ENCODE measurements at regions not wholly inside any gene's neighbourhood (a gene's known extent, or its start where the extent isn't known, plus 50 kb on each side); places are given as distances from the start of the nearest gene placed in this dataset.

DNA sequence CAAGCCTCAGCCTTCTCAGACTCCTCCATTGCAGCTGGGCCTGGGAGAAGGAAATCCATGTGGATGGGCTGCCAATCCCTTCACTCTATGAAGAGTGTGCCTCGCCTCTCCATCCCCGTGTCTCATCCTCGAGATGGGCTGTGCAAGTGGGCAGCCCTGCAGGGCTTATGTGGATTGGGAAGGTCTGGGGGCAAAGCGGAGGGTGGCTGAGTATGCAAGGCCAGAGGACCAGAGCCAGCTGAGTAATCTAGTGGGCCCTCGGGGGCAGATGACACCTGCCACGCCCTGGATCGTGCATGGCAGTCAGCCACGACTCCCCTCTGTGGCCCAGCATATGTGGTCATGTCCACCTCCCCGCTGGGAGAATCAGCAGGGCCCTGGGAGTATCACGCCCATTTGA, 78.9 kb downstream of the IRX5 start:
- H3K4me1 ChIP-seq = no peaks in the 10 kb centered on the region
- no peaks in the 10 kb centered on the region for H3K27me3 ChIP-seq
- TF ChIP-seq POLR2A (IDR thresholded peaks at IDR 0.05) = no peak
- TF ChIP-seq, protein P1, sequence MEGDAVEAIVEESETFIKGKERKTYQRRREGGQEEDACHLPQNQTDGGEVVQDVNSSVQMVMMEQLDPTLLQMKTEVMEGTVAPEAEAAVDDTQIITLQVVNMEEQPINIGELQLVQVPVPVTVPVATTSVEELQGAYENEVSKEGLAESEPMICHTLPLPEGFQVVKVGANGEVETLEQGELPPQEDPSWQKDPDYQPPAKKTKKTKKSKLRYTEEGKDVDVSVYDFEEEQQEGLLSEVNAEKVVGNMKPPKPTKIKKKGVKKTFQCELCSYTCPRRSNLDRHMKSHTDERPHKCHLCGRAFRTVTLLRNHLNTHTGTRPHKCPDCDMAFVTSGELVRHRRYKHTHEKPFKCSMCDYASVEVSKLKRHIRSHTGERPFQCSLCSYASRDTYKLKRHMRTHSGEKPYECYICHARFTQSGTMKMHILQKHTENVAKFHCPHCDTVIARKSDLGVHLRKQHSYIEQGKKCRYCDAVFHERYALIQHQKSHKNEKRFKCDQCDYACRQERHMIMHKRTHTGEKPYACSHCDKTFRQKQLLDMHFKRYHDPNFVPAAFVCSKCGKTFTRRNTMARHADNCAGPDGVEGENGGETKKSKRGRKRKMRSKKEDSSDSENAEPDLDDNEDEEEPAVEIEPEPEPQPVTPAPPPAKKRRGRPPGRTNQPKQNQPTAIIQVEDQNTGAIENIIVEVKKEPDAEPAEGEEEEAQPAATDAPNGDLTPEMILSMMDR (IDR thresholded peaks at IDR 0.05) = no peak
- H3K4me3 ChIP-seq = no peak overlapping the region
- H3K9me3 ChIP-seq = no peaks in the 10 kb centered on the region
- DNase-seq = no peak
- H3K27ac ChIP-seq = no peak overlapping the region
- H3K36me3 ChIP-seq = no peaks in the 10 kb centered on the region

DNA sequence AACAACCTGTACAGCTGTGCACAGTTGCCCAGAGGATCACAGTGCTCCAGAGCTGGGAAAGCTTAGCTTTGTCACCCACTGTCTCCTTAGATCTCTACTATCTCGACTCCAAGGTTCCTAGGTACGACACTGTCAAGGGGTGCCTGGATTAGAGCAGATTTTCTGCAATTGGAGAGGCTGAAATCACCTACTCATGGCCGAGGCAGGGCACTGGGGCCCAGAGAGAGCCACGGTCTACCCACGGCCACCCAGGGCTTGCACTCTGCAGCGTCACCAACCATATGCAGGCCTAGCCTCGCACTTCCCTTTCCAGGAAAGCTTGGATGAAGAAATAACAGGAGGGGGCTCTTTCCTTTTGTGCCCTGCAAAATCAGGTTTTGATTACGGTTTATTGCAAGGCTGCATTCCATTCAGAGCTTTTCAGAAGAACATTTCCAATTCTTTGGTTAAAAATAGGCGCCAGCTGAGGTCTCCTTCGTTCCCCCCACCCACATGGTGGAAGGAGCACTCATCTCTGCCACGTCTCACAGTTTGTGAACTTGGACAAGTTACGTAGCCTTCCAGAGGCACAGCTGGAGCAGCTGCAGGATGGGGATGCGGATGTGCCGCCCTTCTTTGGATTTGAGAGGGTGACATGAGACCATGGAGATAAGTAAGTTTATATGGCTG, 80.0 kb downstream of the IRX5 start:
- no peaks in the 10 kb centered on the region for H3K9me3 ChIP-seq
- no peaks in the 10 kb centered on the region for H3K36me3 ChIP-seq
- H3K27me3 ChIP-seq = no peaks in the 10 kb centered on the region
- no peaks in the 10 kb centered on the region for H3K4me1 ChIP-seq
- H3K4me3 ChIP-seq = no peak overlapping the region
- no peak for TF ChIP-seq POLR2A (IDR thresholded peaks at IDR 0.05)
- TF ChIP-seq, protein P1 (IDR thresholded peaks at IDR 0.05) = no peak
- H3K27ac ChIP-seq = no peak overlapping the region
- no peak for DNase-seq

DNA sequence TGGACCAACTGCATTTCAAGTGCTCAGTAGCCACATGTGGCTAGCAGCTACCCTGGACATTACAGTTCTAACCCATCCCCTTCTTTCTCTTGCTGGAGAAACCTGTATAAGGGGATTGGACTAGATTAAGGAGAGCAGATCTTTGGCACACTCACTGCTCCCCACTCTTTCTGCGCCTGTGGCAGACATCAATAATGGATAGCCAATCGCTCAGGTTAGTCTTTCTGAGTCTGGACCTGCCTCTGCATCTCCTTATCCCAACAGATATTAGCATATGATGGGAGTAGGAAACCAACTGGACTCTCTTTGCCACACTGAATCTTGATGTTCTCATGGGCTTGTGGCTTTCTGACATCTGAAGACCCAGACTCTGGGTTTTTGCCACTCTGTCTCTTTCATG, 81.7 kb downstream of the IRX5 start:
- H3K4me3 ChIP-seq = no peak overlapping the region
- TF ChIP-seq, protein P1 (IDR thresholded peaks at IDR 0.05) = no peak
- TF ChIP-seq POLR2A (IDR thresholded peaks at IDR 0.05) = no peak
- H3K36me3 ChIP-seq = no peaks in the 10 kb centered on the region
- DNase-seq = no peak
- no peaks in the 10 kb centered on the region for H3K9me3 ChIP-seq
- H3K27me3 ChIP-seq = no peaks in the 10 kb centered on the region
- H3K4me1 ChIP-seq = no peaks in the 10 kb centered on the region
- no peak overlapping the region for H3K27ac ChIP-seq

DNA sequence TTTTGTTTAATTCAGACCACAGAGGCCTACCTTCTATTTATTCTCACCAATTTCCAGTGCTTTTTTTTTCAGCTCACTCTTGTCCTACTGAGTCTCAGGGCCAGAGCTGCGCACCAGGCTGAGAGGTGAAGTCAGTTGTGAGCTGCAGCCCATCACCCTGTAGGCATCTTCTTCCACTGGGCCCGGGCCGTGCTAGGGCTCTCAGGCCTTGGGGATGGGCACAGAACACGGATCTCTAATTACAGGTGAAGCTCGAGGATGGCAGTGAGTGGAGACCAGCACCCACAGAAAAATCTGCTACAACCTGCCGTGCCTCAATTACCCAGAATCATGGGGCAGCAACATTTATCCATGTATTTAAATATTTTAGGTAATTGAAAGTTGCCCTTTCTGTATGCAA, 82.1 kb downstream of the IRX5 start:
- H3K27me3 ChIP-seq = no peaks in the 10 kb centered on the region
- no peak overlapping the region for H3K27ac ChIP-seq
- TF ChIP-seq POLR2A (IDR thresholded peaks at IDR 0.05) = no peak
- TF ChIP-seq, protein P1 (IDR thresholded peaks at IDR 0.05) = no peak
- H3K4me3 ChIP-seq = no peak overlapping the region
- no peaks in the 10 kb centered on the region for H3K36me3 ChIP-seq
- H3K9me3 ChIP-seq = no peaks in the 10 kb centered on the region
- no peak for DNase-seq
- H3K4me1 ChIP-seq = no peaks in the 10 kb centered on the region

DNA sequence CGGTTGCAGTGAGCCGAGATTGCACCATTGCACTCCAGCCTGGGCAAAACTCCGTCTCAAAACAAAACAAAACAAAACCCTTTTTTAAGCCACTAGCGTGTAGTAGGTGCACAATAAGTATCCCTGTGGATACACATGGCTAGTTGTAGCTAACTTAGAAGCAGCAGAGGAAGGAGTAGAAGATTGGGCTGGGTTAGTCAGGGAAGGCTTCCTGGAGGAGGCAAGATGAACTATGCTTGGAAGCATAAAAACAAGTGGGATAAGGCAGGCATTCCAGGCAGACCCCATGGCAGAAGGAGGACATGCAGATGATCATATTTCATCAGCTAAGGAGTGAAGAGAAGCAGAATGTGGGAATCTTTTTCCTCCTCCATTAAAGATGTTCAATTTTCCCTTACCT, 83.4 kb downstream of the IRX5 start:
- DNase-seq = no peak
- Histone ChIP-seq H3K4me1 (no peaks in the 10 kb centered on the region), H3K27me3 (no peaks in the 10 kb centered on the region), H3K36me3 (no peaks in the 10 kb centered on the region), H3K27ac (no peak overlapping the region), H3K9me3 (no peaks in the 10 kb centered on the region), H3K4me3 (no peak overlapping the region)
- TF ChIP-seq POLR2A (IDR thresholded peaks at IDR 0.05) = no peak
- TF ChIP-seq, protein P1 (IDR thresholded peaks at IDR 0.05) = no peak

Data from Peyer's patch (tissue), 4 donors.